HCT116 (cell line): ENCODE measurements at regions not wholly inside any gene's neighbourhood (a gene's known extent, or its start where the extent isn't known, plus 50 kb on each side); places are given as distances from the start of the nearest gene placed in this dataset.

Experiments
- ATF3 ChIP-seq: IDR thresholded peaks from 2 replicates; pipeline ENCODE4 v1.6.1; 2012
- CEBPB ChIP-seq: IDR thresholded peaks from 2 replicates; pipeline ENCODE4 v1.6.1; 2012; ENCODE audit warnings: low read depth
- CTCF ChIP-seq, 3 experiments: fragments of 200-600 bp in 1 of 3; sonication (generic) in 1 of 3; IDR thresholded peaks in 2 of 3; conservative IDR thresholded peaks in 1 of 3; 2 replicates each; pipeline ENCODE4 v1.5.1; 2012 to 2017; ENCODE audit warnings: low read depth in 2 of 3, low read length in 2 of 3, antibody characterized with exemption in 1 of 3, borderline replicate concordance in 1 of 3, control low read depth in 1 of 3, mild to moderate bottlenecking in 1 of 3, mixed read lengths in 1 of 3, mixed run types in 1 of 3, moderate library complexity in 1 of 3; ENCODE audit not compliant: insufficient read depth in 1 of 3
- EGR1 ChIP-seq: IDR thresholded peaks from 2 replicates; pipeline ENCODE4 v1.6.1; 2012; ENCODE audit warnings: low read depth
- EZH2 ChIP-seq: fragments of 200-600 bp; sonication (generic); IDR thresholded peaks from 2 replicates; pipeline ENCODE4 v1.6.1; 2017; ENCODE audit warnings: antibody characterized with exemption, mixed run types
- POLR2A ChIP-seq: IDR thresholded peaks from 2 replicates; pipeline ENCODE4 v1.7.0; 2011; ENCODE audit warnings: borderline replicate concordance; ENCODE audit not compliant: insufficient read depth, insufficient read length; ENCODE audit errors: extremely low read depth
- POLR2AphosphoS5 ChIP-seq: IDR thresholded peaks from 2 replicates; pipeline ENCODE4 v1.6.1; 2011; ENCODE audit warnings: mild to moderate bottlenecking, low read depth, low read length, moderate library complexity
- RAD21 ChIP-seq: IDR thresholded peaks from 2 replicates; pipeline ENCODE4 v1.6.1; 2012; ENCODE audit warnings: low read depth, mild to moderate bottlenecking
- REST ChIP-seq: IDR thresholded peaks from 2 replicates; pipeline ENCODE4 v1.6.1; 2012; ENCODE audit warnings: low read depth
- SRF ChIP-seq: IDR thresholded peaks from 2 replicates; pipeline ENCODE4 v1.6.1; 2012; ENCODE audit warnings: low read depth
- TCF7L2 ChIP-seq: IDR thresholded peaks from 2 replicates; pipeline ENCODE4 v1.7.0; 2011; ENCODE audit warnings: borderline replicate concordance, inconsistent platforms; ENCODE audit not compliant: insufficient read depth, insufficient read length; ENCODE audit errors: extremely low read depth
- YY1 ChIP-seq: IDR thresholded peaks from 2 replicates; pipeline ENCODE4 v1.6.1; 2011; ENCODE audit warnings: low read length, low read depth, moderate library complexity, mild to moderate bottlenecking; ENCODE audit not compliant: insufficient replicate concordance; ENCODE audit errors: extremely low read depth
- ZFX ChIP-seq: fragments of 450-650 bp; IDR thresholded peaks from 2 replicates; pipeline ENCODE4 v1.6.1; 2017

GRCh38 chr4:130747842-130748241 is 1651.9 kb downstream of the C4orf33 start:
- TF ChIP-seq CTCF (IDR thresholded peaks at IDR 0.05 in 2 of 3, conservative IDR thresholded peaks at IDR 0.05 in 1 of 3; ENCODE audit: borderline replicate concordance in 1 of 3, insufficient read depth in 1 of 3, low read depth in 2 of 3, low read length in 2 of 3) (peak in 2 of 3 experiments; percentile 21 to 57; a peak in 3 of 6 replicates), SRF (no peak), POLR2A (no peak), POLR2AphosphoS5 (no peak), ATF3 (no peak), REST (no peak), YY1 (no peak), RAD21 (peak; percentile 52), ZFX (no peak), EGR1 (no peak), EZH2 (no peak), TCF7L2 (no peak), CEBPB (no peak)
